ENCODE measurements at regions not wholly inside any gene's neighbourhood (a gene's known extent, or its start where the extent isn't known, plus 50 kb on each side); places are given as distances from the start of the nearest gene placed in this dataset.

DNA sequence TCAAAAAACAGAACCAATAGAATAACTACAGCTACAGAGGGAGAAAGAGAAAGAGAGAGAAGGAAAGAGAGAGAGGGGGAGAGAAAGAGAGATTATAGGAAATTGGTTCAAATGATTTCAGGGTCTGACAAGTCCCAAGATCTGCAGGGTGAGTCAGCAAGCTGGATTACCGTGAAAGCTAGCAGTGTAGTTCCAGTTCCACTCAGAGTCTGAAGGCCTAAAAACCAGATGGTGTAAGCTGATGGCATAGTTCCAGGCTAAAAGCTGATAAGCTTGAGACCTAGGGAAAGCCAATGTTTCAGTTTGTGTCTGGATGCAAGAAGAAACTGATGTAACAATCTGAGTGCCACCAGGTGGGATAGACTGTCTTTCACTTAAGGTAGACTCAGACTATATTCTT lies 397.7 kb downstream of the TRIB2 start:
- H2AFZ ChIP-seq: peak overlapping the region; percentile 7; the same call in 1 of the 2 replicates
- Mint-ChIP-seq H3K9me3 (no peaks in the 10 kb centered on the region; the same call in 2 of the 3 replicates), H3K27ac (peak overlapping the region; percentile 39), H3K36me3 (ENCODE audit: low read depth) (no peaks in the 10 kb centered on the region), H3K4me3 (no peak overlapping the region), H3K4me1 (peaks cover 8% of the 10 kb centered on the region; the same call in 2 of the 3 replicates), H3K27me3 (ENCODE audit: insufficient read depth, low read depth, poor library complexity) (no peaks in the 10 kb centered on the region)
- TF ChIP-seq CREB1 (CRISPR knock-in tag; IDR thresholded peaks at IDR 0.05; ENCODE audit: low read depth) (no peak), NANOG (IDR thresholded peaks at IDR 0.05; ENCODE audit: borderline replicate concordance) (no peak), EZH2 (IDR thresholded peaks at IDR 0.05; ENCODE audit: low read depth, unreplicated experiment) (no peak), ZNF114 (CRISPR knock-in tag; IDR thresholded peaks at IDR 0.05) (no peak), EZH2phosphoT487 (IDR thresholded peaks at IDR 0.05; ENCODE audit: unreplicated experiment) (no peak)
- TF ChIP-seq, protein P1, sequence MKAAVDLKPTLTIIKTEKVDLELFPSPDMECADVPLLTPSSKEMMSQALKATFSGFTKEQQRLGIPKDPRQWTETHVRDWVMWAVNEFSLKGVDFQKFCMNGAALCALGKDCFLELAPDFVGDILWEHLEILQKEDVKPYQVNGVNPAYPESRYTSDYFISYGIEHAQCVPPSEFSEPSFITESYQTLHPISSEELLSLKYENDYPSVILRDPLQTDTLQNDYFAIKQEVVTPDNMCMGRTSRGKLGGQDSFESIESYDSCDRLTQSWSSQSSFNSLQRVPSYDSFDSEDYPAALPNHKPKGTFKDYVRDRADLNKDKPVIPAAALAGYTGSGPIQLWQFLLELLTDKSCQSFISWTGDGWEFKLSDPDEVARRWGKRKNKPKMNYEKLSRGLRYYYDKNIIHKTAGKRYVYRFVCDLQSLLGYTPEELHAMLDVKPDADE (IDR thresholded peaks at IDR 0.05): no peak
- TF ChIP-seq, protein P2, sequence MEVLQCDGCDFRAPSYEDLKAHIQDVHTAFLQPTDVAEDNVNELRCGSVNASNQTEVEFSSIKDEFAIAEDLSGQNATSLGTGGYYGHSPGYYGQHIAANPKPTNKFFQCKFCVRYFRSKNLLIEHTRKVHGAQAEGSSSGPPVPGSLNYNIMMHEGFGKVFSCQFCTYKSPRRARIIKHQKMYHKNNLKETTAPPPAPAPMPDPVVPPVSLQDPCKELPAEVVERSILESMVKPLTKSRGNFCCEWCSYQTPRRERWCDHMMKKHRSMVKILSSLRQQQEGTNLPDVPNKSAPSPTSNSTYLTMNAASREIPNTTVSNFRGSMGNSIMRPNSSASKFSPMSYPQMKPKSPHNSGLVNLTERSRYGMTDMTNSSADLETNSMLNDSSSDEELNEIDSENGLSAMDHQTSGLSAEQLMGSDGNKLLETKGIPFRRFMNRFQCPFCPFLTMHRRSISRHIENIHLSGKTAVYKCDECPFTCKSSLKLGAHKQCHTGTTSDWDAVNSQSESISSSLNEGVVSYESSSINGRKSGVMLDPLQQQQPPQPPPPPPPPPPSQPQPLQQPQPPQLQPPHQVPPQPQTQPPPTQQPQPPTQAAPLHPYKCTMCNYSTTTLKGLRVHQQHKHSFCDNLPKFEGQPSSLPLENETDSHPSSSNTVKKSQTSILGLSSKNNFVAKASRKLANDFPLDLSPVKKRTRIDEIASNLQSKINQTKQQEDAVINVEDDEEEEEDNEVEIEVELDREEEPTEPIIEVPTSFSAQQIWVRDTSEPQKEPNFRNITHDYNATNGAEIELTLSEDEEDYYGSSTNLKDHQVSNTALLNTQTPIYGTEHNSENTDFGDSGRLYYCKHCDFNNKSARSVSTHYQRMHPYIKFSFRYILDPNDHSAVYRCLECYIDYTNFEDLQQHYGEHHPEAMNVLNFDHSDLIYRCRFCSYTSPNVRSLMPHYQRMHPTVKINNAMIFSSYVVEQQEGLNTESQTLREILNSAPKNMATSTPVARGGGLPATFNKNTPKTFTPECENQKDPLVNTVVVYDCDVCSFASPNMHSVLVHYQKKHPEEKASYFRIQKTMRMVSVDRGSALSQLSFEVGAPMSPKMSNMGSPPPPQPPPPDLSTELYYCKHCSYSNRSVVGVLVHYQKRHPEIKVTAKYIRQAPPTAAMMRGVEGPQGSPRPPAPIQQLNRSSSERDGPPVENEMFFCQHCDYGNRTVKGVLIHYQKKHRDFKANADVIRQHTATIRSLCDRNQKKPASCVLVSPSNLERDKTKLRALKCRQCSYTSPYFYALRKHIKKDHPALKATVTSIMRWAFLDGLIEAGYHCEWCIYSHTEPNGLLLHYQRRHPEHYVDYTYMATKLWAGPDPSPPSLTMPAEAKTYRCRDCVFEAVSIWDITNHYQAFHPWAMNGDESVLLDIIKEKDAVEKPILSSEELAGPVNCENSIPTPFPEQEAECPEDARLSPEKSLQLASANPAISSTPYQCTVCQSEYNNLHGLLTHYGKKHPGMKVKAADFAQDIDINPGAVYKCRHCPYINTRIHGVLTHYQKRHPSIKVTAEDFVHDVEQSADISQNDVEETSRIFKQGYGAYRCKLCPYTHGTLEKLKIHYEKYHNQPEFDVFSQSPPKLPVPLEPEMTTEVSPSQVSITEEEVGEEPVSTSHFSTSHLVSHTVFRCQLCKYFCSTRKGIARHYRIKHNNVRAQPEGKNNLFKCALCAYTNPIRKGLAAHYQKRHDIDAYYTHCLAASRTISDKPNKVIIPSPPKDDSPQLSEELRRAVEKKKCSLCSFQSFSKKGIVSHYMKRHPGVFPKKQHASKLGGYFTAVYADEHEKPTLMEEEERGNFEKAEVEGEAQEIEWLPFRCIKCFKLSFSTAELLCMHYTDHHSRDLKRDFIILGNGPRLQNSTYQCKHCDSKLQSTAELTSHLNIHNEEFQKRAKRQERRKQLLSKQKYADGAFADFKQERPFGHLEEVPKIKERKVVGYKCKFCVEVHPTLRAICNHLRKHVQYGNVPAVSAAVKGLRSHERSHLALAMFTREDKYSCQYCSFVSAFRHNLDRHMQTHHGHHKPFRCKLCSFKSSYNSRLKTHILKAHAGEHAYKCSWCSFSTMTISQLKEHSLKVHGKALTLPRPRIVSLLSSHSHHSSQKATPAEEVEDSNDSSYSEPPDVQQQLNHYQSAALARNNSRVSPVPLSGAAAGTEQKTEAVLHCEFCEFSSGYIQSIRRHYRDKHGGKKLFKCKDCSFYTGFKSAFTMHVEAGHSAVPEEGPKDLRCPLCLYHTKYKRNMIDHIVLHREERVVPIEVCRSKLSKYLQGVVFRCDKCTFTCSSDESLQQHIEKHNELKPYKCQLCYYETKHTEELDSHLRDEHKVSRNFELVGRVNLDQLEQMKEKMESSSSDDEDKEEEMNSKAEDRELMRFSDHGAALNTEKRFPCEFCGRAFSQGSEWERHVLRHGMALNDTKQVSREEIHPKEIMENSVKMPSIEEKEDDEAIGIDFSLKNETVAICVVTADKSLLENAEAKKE (CRISPR knock-in tag; IDR thresholded peaks at IDR 0.05): no peak
- no peaks in the 10 kb centered on the region for H3K79me2 ChIP-seq (replicated peaks; ENCODE audit: insufficient read depth)
- H3K4me3 ChIP-seq: no peak overlapping the region
- H3K4me1 ChIP-seq (ENCODE audit: insufficient read depth): no peaks in the 10 kb centered on the region
- no peak for DNase-seq (ENCODE audit: low spot score)
- H3K27ac ChIP-seq (ENCODE audit: low read depth): no peak overlapping the region
- no peaks in the 10 kb centered on the region; the same call in 1 of the 2 replicates for H3K9me2 ChIP-seq (ENCODE audit: insufficient read depth)
- no peaks in the 10 kb centered on the region for H4K20me1 ChIP-seq (replicated peaks; ENCODE audit: insufficient read depth)
- H3F3A ChIP-seq (replicated peaks; ENCODE audit: low read depth): no peaks in the 10 kb centered on the region
- H3K4me2 ChIP-seq: no peak overlapping the region
- H3K36me3 ChIP-seq (ENCODE audit: insufficient read depth): no peaks in the 10 kb centered on the region
- no peak for ATAC-seq
- no peaks in the 10 kb centered on the region for H3K27me3 ChIP-seq (ENCODE audit: insufficient read depth)
